GM21381 (cell line): ENCODE measurements at regions not wholly inside any gene's neighbourhood (a gene's known extent, or its start where the extent isn't known, plus 50 kb on each side); places are given as distances from the start of the nearest gene placed in this dataset.
"Not testable (repeated sequence)": the region's sequence is repeated elsewhere in the genome, so short reads cannot be mapped to it uniquely, and the experiment has no call there.

Experiments used
- ATAC-seq: cut with Tn5 transposase; IDR thresholded peaks from one replicate; pipeline ENCODE4 v1.9.1; 2021; ENCODE audit warnings: mild to moderate bottlenecking, moderate library complexity; ENCODE audit not compliant: unreplicated experiment

DNA sequence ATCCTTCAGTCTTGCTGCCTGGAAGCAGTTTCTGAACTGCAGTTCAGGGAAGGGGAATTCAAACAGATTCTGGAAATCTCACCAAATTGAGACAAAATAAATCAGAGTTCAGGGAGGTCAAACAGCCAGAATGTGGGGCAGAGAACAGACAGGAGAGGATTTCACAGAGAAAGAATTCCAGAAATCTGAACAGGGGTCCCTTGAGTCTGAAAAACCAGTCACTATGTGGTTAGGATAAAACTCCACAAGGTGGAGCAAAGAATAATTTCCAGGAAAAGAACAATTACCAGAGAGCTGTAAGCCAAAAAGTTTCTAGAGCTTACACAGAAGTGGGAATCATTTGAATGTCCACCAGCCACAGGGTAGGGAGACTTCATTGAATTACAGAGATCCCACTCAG, 84.7 kb downstream of the URB2 start:
- ATAC-seq, result no peak

DNA sequence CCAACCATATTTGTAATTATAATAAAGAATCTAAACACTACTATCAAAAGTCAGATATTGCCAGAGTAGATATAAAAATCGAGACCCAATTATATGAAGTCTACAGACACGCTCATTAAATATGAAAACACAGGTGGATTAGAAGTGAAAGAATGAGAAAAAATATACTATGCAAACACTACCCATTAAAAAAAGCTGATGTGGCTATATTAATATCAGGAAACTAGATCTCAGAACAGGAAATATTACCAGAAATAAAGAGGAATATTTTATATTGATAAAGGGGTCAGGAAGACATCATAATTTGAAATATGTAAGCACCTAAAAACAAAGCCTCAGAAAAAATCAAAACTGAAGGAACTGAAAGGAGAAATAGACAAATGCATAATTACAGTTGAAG, 88.3 kb downstream of the URB2 start:
- ATAC-seq, result no peak

DNA sequence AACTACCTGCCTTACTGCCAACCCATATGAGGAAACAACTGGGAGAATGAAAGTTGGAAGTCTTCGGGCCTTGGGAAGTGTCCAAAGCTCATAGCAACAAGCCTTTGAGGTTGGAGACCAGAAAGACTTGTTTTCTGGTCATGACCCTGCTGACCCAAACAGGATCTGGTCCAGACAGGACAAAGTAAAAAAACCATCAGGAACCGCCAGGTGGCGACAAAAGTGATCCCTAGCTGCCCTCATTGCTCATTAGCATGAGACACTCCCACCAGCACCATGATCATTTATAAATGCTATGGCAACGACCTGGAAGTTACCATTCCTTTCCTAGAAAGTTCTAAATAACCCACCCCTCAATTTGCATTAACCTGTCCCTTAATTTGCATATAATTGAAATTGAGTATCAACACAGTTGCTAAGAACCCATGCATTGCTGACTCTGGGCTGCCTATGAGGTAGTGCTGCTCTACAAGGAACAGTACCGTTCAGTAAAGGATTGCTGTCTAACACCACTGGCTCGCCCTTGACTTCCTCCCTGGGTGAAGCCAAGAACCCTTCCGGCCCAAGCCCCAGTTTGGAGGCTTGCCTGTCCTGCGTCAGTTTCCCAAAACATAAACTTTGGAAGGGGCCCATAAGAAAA, 89.0 kb downstream of the URB2 start:
- peak; percentile 60 for ATAC-seq

DNA sequence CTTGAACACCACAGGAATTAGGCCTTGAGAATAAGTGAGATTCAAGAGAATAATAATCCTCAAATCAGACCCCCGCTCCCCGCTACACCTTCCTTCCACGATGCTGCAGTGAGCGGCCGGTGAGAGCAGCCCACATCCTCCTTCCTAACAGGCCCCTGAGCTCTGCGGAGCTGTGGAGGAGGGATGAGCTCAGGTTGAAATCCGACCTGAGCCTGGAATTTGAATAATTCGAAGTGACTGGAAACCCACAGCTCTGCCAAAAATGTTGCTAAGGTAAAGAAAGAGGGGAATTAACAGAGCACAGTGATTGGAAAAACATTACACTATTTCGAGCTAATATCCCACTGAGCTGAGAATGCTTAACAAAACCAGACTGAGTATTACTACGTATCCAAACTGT, 90.0 kb downstream of the URB2 start:
- no peak for ATAC-seq

DNA sequence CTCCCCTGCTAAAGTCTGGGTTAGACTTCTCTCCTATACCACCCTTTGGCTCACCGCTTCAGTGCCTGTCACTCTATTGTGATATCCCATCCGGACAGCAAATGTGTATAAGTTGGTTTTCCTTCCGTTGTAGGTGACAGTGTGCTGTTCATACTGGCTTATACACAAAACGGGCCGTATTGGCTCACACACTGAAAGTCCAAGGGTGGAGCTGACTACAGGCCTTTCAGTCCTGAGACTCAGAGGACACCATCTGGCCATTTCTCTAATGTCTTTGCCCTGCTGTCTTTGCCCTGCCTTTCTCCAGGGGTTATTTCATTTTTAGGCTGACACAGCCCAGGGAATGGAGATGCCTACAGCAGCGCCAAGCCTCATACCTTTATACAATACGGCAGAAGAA, 90.7 kb downstream of the URB2 start:
- no peak for ATAC-seq

DNA sequence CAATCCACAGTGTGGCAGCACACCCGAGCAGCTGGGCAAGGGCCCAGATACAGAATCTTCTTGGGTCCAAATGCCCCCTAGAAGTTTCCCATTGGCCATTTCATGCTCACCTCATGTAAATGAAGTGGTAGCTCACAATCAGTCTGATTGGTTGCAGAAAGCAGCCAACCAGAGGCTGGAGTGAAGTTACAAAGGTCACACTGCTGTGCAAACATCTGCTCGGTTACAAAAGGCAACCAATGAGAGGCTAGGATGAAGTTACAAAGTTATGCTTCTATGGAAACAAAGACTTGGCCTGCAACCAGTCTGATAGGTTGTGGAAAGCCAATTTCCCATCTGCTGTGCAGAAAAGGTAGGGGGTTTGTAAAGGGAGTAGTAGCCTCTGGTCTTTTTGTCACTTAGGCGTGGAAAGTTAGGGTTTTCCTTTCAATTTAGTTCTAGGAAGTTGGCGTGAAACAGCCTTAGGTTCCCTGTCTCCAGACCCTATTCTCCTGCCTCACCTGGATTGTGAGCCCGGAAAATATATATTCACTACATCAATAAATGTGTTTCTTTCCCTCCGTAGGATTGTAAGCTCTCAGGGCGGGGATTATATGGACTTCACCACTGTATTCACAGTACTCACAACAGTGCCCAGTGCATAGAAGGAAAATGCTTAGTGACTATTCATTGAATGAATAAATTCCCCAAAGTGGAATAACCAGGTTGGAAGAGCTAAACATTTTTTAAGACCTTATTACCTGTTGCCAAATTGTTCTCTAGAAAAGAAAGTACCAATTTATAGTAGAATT, 91.9 kb downstream of the URB2 start:
- ATAC-seq, result no peak

DNA sequence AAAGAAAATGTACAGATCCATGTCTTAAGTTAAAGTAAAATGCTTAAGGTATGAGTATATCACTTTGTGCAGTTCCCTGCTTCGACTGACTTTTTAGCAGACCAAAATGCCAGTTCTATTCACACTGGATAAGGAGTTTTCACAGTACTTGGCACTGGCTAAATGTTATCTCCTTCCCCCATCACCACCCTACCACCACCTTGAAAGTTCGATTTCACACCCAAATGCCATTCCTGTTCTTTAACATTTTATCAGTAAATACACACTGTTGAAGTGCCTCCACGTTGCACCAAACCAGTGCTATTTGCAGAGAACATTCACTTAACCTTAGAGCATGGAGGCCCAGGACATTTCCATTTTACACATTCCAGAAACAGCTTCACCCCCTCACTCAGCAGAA, 100.0 kb downstream of the URB2 start:
- no peak for ATAC-seq

DNA sequence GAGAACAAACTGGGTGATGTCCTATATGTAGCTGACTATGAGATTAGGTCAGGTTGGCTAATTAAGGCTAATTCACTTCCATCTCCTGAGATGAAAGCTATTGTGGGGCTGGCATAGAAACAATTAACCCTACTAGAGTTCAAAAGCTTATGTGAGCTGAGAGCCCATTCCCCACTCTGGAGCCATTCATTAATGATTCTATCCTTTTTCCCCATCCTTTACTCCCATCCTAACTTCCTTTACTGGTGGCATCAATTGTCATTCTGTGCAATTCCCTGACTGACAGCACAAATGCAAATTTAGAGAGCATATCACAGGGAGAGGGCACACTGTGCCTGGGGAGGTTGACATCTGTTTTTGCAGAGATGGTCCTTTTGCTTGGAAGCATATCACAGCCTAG, 103.9 kb downstream of the URB2 start:
- no peak for ATAC-seq

DNA sequence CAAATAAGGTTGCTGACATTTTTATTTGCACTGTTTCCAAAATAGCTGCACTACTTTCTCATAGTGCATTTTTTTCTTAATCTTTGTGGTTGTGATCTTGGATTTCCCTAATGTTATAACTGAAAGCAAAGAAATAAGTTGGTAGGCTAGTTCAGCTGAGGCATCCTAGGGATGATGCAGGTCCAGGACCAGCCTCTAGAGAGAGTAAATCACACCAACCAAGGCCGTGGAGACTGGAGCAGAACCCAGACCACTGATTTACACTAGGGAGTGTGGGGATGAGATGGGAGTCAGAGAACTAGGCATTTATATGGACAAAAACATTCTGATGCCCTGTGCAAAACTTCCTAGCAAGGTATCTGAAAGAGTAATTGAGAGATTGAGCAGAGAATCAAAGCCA, 104.5 kb downstream of the URB2 start:
- ATAC-seq, result no peak

DNA sequence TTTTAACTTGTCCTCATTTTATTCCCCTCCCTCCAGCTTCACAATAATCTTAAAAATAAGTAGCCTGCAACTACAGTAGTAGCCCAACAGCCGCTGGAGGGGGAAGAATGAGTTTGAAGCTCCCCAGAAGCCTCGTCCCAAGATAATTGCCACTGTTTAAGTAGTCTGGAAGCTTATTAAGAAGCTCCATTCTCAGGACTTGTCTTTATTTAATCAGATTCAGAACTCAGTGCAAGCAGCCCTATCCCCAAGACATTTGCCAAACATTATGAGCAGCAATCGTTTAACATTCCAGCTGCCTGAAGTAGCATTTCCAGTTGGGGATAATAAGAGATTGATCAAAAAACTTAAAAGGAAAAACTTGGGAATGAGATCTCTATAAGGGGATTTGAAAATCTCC, 106.0 kb downstream of the URB2 start:
- ATAC-seq, result no peak

DNA sequence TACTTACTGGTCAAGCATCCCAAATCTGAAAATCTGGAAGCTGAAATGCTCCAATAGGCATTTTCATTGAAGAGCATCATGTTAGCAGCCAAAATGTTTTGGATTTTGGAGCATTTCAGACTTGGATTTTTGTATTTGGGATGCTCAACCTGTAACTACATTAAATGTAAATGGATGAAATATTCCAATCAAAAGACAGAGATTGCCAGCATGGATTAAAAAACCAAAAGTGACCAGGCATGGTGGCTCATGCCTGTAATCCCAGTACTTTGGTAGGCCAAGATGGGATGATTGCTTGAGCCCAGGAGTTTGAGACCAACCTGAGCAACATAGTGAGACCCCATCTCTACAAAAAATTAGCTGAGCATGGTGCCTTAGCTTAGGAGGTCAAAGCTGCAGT, 110.3 kb downstream of the URB2 start:
- ATAC-seq, result no peak

DNA sequence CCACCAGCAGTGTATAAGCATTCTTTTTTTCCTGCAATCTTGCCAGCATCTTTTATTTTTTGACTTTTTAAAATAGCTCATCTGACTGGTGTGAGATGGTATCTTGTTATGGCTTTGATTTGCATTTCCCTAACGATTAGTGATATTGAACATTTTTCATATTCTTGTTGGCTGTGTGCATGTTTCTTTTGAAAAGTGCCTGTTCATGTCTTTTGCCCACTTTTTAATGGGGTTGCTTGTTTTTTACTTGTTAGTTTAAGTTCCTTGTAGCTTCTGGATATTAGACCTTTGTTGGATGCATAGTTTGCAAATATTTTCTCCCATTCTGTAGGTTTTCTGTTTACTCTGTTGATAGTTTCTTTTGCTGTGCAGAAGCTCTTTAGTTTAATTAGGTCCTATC, 116.6 kb downstream of the URB2 start:
- ATAC-seq, result not testable (repeated sequence)

DNA sequence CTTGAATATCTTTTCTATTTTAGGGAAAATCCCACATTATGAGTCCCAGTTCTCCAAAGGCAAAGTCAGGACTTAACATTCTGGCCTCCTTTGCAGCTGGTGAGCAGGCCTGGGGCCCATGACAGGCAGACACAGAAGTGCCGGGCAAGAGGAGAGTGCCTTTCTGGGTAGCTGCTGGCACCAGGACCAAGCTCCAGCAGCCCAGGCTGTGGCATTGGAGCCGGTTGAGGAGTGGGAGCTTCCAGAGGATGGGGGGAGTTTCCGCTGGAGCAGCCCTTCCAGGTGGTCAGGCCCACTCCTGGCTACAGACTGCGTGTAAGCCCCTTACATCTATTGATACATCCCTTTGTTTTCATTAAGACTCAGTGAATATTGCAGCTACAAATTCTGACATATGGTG, 123.9 kb downstream of the URB2 start:
- ATAC-seq, result no peak

DNA sequence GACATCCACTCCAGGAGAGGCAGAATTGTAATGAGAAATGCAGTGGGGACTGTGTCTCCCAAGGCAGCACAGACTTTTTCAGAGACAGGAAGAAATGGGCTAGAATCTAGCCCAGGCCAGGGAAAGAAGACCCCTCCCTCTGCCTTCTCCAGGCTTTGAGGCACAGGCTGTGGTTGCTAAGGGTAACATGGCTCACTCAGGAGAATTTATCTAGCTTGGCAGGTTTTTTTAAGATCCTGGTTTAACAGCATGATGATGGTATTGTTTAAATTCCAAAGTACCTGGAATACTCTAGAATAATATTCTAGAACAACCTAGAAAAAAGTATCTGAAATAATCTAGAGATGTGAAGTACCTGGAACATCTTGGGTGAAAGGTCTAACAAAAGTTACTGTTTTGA, 125.6 kb downstream of the URB2 start:
- ATAC-seq, result no peak

DNA sequence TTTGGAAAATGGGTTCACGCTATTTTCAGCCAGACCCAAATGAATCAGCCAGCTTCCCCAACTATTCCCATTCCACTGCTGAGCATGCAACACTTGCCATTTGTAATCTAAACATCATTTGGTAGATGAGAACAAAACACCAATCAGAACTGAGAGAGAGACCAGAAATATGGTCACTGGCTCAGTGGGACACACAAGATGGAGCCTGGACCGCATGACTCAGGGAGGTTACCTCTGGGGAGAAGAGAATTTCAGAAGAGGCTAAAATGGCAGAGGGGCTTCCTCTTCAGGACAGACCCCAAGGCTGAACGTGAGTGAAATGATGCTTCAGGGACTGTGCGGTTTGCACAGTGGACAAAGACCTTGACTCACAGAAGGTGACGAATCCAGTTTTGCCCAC, 126.6 kb downstream of the URB2 start:
- ATAC-seq, result no peak

DNA sequence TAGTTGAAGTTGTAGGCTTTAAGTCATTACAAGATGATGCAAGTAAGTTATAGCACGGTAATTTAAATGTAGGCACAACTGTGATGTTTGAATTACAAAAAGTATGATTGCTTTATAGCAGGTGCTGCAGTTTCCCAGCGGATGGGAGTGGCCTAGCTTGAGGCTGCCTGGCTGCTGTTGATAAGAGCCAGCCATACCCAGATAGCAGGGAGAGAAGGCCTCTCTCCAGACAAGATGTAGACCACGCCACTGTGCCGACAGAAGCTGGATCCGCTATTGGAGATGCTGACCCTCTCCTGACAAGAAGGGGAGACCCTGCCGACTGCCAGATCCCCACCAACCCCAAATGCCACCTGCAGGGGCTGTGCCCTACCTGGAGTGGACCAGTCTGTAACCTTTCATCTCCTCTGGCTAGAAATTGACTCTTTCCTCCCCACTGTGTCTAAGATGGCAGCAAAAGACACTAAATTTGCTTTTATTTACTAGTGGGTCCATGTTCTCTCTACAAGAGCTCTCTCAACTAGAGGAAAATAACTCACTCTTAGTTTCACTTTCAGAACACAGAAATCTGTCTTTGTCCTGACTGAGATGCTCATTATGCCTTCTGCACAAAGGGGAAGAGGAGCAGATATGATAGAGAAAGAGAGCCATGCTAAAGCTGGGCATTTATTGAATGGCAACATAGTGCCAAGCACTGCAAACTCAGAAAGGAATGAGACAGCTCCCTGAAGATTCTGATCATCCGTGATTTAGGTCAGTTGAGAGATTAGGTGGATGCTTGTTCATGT, 127.9 kb downstream of the URB2 start:
- ATAC-seq, result no peak

DNA sequence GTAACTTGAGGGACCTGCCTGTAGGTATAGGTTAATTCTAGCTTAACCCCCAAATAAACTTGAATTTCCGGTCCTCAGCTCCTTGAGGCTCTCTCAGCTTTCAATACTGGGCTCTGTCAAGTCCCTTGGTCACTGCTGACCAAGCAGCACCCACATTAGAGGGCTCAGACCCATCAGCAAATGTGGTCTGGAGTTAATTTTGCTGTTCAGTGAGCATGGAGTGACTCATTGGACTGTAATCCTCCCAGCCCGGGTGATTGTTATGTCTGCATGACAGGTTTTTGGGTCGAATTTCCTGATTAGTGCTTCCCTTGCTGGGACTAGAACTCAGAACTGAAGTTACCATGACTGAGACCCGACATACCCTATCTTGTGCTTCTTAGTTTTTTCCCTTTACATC, 130.6 kb downstream of the URB2 start:
- ATAC-seq, result no peak

DNA sequence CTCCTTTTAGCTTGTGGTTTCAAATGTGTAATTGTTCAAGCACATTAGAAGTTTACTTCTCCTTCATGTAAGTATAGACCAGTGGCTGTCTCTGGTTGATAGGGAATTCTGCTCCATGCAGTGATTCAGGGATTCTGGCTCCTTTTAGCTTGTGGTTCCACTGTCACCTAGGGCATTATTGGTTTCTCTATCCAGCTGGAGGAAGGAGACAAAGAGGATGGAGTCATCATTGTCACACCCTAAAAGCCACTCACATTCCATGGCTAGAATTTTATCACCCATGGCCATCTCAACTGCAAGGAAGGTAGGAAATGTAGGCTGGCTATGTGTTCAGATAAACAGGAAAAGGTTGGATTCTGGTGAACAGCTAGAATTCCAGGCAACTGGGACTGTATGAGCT, 131.2 kb downstream of the URB2 start:
- no peak for ATAC-seq

DNA sequence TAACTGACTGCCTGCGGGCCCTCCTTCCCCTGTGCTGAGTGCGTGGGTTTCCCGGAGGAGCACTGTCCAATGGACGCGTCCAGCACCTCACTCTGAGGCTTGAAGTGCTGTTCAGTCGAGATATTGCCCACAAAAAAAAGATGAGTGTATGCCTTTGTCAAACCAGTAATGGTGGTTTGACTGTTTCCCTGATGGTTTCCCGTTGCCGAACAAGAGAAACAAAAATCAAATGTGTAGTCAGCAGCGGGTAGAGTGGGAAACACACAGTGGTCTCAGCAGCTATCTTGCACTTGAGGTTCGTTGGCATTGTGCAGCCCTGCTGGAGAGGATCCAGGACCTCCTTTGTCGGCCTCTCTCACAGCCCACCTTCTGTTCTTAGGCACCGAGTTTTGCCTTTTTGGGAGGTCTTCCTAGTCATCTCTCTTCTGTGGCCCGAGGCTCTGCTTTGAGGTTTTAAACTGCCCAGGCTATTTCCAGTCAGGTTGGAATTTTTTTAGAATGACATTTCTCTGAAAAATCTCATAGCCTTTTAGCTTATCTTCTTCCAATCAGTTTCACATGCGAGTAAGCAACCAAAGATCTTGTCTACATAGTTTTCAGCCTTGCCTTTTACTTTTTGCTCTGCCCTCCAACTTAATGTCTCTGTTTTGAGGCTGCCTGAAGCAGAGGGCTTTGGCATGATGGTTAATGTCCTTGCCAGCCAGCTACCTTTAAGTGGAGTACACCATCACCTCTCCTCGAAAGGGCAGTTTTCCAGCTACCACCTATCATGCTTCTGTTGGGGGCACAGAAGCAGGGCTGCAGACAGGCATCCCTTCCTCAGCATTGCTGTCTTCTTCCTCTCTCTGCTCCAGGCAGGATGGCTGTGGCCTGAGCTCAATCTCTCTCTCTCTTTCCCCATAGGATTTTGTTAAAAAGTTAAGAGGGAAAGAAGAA, 132.3 kb downstream of the URB2 start:
- no peak for ATAC-seq

DNA sequence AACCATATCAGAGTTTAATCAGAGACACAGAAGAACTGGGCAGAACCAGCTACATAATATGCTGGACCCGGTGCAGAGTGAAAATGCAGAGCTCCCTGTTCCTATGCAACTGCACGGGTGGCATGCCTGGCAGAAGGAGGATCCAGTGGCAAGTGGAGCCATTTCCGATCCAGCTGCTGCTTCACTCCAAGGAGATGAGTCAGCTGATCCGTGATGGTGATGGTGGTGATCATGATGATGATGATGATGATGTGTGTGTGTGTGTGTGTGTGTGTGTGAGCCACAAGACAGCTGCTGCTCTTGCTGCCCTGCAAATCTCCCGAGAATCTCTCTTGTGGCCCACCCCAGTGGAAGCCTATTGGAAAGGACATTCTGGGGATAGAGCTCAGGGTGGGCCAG, 133.0 kb downstream of the URB2 start:
- ATAC-seq, result no peak

DNA sequence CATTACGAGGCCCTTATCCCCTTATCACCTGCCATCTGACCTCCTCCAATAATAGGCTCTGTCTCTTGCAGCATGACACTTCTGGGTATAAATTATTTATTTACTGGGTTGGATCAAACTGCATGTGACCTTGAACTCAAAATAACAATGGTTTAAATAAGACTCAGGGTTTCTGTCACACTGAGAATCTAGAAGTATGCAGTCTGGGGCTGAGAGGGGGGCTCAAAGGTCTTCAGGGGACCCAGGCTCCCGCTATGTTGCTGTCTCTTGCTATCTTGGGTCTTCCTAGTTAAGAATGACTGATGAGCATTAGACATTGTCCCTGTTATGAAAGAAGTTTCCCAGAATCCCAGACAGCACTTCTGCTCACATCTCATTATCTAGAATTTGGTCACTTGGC, 133.5 kb downstream of the URB2 start:
- ATAC-seq, result no peak
